ENCODE measurements at regions not wholly inside any gene's neighbourhood (a gene's known extent, or its start where the extent isn't known, plus 50 kb on each side); places are given as distances from the start of the nearest gene placed in this dataset.

DNA sequence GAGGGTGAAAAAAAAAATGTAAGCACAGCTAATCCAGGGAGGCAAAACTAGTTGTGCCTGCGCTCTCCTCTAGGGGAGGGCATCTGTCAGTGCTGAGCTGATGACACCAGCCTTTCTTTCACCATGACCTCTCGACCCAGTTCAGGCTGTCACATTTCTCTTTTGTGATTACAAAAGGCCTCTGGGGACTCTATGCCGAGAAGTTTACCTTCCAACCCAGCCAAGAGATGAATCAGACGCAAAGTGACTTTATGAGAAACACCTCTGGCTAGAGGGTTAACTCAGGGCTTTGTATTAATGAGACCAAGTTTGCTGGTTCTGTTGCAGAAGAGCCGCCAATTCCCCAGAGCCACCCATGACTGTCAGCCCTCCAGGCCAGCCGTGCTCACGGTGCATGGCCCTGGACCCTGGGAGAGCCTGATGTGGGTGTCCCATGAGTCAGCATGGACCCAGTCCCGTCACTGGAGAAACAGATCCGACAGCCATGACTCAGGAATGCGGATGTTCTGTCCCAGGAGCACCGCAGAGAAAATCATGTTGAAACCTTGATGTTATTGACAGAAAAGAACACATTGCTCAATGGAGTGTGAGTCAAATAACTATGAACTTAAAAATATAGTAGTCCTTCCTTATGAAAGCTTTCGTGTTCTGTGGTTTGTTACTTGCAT lies 437.2 kb downstream of the HS3ST3B1 start (continued):
- TF ChIP-seq, protein P1, sequence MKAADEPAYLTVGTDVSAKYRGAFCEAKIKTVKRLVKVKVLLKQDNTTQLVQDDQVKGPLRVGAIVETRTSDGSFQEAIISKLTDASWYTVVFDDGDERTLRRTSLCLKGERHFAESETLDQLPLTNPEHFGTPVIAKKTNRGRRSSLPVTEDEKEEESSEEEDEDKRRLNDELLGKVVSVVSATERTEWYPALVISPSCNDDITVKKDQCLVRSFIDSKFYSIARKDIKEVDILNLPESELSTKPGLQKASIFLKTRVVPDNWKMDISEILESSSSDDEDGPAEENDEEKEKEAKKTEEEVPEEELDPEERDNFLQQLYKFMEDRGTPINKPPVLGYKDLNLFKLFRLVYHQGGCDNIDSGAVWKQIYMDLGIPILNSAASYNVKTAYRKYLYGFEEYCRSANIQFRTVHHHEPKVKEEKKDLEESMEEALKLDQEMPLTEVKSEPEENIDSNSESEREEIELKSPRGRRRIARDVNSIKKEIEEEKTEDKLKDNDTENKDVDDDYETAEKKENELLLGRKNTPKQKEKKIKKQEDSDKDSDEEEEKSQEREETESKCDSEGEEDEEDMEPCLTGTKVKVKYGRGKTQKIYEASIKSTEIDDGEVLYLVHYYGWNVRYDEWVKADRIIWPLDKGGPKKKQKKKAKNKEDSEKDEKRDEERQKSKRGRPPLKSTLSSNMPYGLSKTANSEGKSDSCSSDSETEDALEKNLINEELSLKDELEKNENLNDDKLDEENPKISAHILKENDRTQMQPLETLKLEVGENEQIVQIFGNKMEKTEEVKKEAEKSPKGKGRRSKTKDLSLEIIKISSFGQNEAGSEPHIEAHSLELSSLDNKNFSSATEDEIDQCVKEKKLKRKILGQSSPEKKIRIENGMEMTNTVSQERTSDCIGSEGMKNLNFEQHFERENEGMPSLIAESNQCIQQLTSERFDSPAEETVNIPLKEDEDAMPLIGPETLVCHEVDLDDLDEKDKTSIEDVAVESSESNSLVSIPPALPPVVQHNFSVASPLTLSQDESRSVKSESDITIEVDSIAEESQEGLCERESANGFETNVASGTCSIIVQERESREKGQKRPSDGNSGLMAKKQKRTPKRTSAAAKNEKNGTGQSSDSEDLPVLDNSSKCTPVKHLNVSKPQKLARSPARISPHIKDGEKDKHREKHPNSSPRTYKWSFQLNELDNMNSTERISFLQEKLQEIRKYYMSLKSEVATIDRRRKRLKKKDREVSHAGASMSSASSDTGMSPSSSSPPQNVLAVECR (CRISPR knock-in tag; IDR thresholded peaks at IDR 0.05; ENCODE audit: borderline replicate concordance), result peak; percentile 81
- TF ChIP-seq ELF3 (CRISPR knock-in tag; IDR thresholded peaks at IDR 0.05) (peak; percentile 100), MED1 (CRISPR knock-in tag; IDR thresholded peaks at IDR 0.05) (peak; percentile 81), HNF4A (CRISPR knock-in tag; IDR thresholded peaks at IDR 0.05) (peak; percentile 76), ARID2 (CRISPR knock-in tag; IDR thresholded peaks at IDR 0.05; ENCODE audit: borderline replicate concordance) (no peak), GATAD2A (CRISPR knock-in tag; IDR thresholded peaks at IDR 0.05) (peak; percentile 92), SMC3 (IDR thresholded peaks at IDR 0.05; ENCODE audit: low read length) (0 out of 2 replicates have a peak, but pooled peaks have one; percentile 32), MTA1 (CRISPR knock-in tag; IDR thresholded peaks at IDR 0.05; ENCODE audit: borderline replicate concordance) (peak; percentile 69; the same call in 1 of the 2 replicates), TEAD3 (CRISPR knock-in tag; optimal IDR thresholded peaks at IDR 0.05; ENCODE audit: borderline replicate concordance) (peak; percentile 99), NFE2L2 (IDR thresholded peaks at IDR 0.05; ENCODE audit: low read length) (peak; percentile 87)
- TF ChIP-seq, protein P2, sequence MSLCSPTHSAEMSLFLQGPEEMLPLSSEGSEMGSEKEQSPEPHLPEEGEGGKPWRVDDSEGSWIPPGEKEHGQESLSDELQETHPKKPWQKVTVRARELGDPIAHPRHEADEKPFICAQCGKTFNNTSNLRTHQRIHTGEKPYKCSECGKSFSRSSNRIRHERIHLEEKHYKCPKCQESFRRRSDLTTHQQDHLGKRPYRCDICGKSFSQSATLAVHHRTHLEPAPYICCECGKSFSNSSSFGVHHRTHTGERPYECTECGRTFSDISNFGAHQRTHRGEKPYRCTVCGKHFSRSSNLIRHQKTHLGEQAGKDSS (CRISPR knock-in tag; IDR thresholded peaks at IDR 0.05; ENCODE audit: borderline replicate concordance, low read depth), result peak; percentile 64; the same call in 1 of the 2 replicates
- TF ChIP-seq, protein P3, sequence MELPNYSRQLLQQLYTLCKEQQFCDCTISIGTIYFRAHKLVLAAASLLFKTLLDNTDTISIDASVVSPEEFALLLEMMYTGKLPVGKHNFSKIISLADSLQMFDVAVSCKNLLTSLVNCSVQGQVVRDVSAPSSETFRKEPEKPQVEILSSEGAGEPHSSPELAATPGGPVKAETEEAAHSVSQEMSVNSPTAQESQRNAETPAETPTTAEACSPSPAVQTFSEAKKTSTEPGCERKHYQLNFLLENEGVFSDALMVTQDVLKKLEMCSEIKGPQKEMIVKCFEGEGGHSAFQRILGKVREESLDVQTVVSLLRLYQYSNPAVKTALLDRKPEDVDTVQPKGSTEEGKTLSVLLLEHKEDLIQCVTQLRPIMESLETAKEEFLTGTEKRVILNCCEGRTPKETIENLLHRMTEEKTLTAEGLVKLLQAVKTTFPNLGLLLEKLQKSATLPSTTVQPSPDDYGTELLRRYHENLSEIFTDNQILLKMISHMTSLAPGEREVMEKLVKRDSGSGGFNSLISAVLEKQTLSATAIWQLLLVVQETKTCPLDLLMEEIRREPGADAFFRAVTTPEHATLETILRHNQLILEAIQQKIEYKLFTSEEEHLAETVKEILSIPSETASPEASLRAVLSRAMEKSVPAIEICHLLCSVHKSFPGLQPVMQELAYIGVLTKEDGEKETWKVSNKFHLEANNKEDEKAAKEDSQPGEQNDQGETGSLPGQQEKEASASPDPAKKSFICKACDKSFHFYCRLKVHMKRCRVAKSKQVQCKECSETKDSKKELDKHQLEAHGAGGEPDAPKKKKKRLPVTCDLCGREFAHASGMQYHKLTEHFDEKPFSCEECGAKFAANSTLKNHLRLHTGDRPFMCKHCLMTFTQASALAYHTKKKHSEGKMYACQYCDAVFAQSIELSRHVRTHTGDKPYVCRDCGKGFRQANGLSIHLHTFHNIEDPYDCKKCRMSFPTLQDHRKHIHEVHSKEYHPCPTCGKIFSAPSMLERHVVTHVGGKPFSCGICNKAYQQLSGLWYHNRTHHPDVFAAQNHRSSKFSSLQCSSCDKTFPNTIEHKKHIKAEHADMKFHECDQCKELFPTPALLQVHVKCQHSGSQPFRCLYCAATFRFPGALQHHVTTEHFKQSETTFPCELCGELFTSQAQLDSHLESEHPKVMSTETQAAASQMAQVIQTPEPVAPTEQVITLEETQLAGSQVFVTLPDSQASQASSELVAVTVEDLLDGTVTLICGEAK (IDR thresholded peaks at IDR 0.05), result no peak
- TF ChIP-seq, protein P3 (CRISPR knock-in tag; IDR thresholded peaks at IDR 0.05), result peak; percentile 43; the same call in 1 of the 2 replicates
- TF ChIP-seq, protein P4, sequence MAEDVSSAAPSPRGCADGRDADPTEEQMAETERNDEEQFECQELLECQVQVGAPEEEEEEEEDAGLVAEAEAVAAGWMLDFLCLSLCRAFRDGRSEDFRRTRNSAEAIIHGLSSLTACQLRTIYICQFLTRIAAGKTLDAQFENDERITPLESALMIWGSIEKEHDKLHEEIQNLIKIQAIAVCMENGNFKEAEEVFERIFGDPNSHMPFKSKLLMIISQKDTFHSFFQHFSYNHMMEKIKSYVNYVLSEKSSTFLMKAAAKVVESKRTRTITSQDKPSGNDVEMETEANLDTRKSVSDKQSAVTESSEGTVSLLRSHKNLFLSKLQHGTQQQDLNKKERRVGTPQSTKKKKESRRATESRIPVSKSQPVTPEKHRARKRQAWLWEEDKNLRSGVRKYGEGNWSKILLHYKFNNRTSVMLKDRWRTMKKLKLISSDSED (CRISPR knock-in tag; IDR thresholded peaks at IDR 0.05), result no peak

All from HepG2 (cell line).